Transverse colon (tissue), 3 donors: ENCODE measurements at regions not wholly inside any gene's neighbourhood (a gene's known extent, or its start where the extent isn't known, plus 50 kb on each side); places are given as distances from the start of the nearest gene placed in this dataset.

Experiments
- CTCF ChIP-seq, 5 experiments: fragments of 200-600 bp in 3 of 5; fragments of 450-650 bp in 2 of 5; sonication (generic) in 3 of 5; IDR thresholded peaks; 1 replicate in 2 of 5; 2 replicates in 3 of 5; pipeline ENCODE4 v1.5.1; 2016 to 2017; ENCODE audit warnings: antibody characterized with exemption in 5 of 5, inconsistent platforms in 3 of 5, mild to moderate bottlenecking in 2 of 5, moderate library complexity in 1 of 5
- POLR2A ChIP-seq: fragments of 450-650 bp; IDR thresholded peaks from one replicate; pipeline ENCODE4 v1.6.1; 2016; ENCODE audit warnings: antibody characterized with exemption, mild to moderate bottlenecking, moderate library complexity

- TF ChIP-seq POLR2A = no peak
- TF ChIP-seq CTCF (IDR thresholded peaks at IDR 0.05) = no peak
These were observed 166.2 kb upstream of the CDKN3 start for GRCh38 chr14:54230645-54231044.
